ENCODE measurements at regions not wholly inside any gene's neighbourhood (a gene's known extent, or its start where the extent isn't known, plus 50 kb on each side); places are given as distances from the start of the nearest gene placed in this dataset.
"Not testable (repeated sequence)": the region's sequence is repeated elsewhere in the genome, so short reads cannot be mapped to it uniquely, and the experiment has no call there.

- Histone ChIP-seq H3K9me2 (ENCODE audit: low read depth, low read length) (no peaks in the 10 kb centered on the region), H3K9me3 (ENCODE audit: low read length) (no peaks in the 10 kb centered on the region), H3K4me1 (ENCODE audit: insufficient read depth, low read length, severe bottlenecking) (no peaks in the 10 kb centered on the region), H3K27ac (ENCODE audit: low read depth, low read length, poor library complexity, severe bottlenecking) (no peak overlapping the region), H2AFZ (ENCODE audit: low read length) (no peak overlapping the region), H4K20me1 (ENCODE audit: insufficient read depth, low read length) (no peaks in the 10 kb centered on the region), H3K79me2 (ENCODE audit: insufficient read depth, low read length) (no peaks in the 10 kb centered on the region), H3K27me3 (ENCODE audit: insufficient read depth, low read length) (no peaks in the 10 kb centered on the region), H3K4me2 (ENCODE audit: low read length) (no peak overlapping the region), H3K4me3 (ENCODE audit: low read depth, low read length, poor library complexity, severe bottlenecking) (no peak overlapping the region), H3K36me3 (ENCODE audit: insufficient read depth, low read length) (no peaks in the 10 kb centered on the region), H3K9ac (ENCODE audit: low read length) (no peak overlapping the region), H3F3A (ENCODE audit: insufficient read depth, low read length) (no peaks in the 10 kb centered on the region)
- TF ChIP-seq EZH2 (IDR thresholded peaks at IDR 0.05; ENCODE audit: borderline replicate concordance, low read length), result no peak
- TF ChIP-seq, protein P1, sequence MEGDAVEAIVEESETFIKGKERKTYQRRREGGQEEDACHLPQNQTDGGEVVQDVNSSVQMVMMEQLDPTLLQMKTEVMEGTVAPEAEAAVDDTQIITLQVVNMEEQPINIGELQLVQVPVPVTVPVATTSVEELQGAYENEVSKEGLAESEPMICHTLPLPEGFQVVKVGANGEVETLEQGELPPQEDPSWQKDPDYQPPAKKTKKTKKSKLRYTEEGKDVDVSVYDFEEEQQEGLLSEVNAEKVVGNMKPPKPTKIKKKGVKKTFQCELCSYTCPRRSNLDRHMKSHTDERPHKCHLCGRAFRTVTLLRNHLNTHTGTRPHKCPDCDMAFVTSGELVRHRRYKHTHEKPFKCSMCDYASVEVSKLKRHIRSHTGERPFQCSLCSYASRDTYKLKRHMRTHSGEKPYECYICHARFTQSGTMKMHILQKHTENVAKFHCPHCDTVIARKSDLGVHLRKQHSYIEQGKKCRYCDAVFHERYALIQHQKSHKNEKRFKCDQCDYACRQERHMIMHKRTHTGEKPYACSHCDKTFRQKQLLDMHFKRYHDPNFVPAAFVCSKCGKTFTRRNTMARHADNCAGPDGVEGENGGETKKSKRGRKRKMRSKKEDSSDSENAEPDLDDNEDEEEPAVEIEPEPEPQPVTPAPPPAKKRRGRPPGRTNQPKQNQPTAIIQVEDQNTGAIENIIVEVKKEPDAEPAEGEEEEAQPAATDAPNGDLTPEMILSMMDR (IDR thresholded peaks at IDR 0.05; ENCODE audit: low read length), result no peak
These were observed 436.8 kb upstream of the NR5A2 start for GRCh38 chr1:199590708-199591107.

GRCh38 chr1:199591468-199591867 lies 436.0 kb upstream of the NR5A2 start:
- TF ChIP-seq, protein P1 (IDR thresholded peaks at IDR 0.05; ENCODE audit: low read length), result no peak
- no peak for TF ChIP-seq EZH2 (IDR thresholded peaks at IDR 0.05; ENCODE audit: borderline replicate concordance, low read length)
- Histone ChIP-seq H3K27ac (ENCODE audit: low read depth, low read length, poor library complexity, severe bottlenecking) (no peak overlapping the region), H3K4me2 (ENCODE audit: low read length) (no peak overlapping the region), H3K4me3 (ENCODE audit: low read depth, low read length, poor library complexity, severe bottlenecking) (no peak overlapping the region), H3K4me1 (ENCODE audit: insufficient read depth, low read length, severe bottlenecking) (no peaks in the 10 kb centered on the region), H2AFZ (ENCODE audit: low read length) (no peak overlapping the region), H3K9me2 (ENCODE audit: low read depth, low read length) (no peaks in the 10 kb centered on the region), H3K79me2 (ENCODE audit: insufficient read depth, low read length) (no peaks in the 10 kb centered on the region), H3K27me3 (ENCODE audit: insufficient read depth, low read length) (no peaks in the 10 kb centered on the region), H3K36me3 (ENCODE audit: insufficient read depth, low read length) (no peaks in the 10 kb centered on the region), H4K20me1 (ENCODE audit: insufficient read depth, low read length) (no peaks in the 10 kb centered on the region), H3K9ac (ENCODE audit: low read length) (no peak overlapping the region), H3F3A (ENCODE audit: insufficient read depth, low read length) (no peaks in the 10 kb centered on the region), H3K9me3 (ENCODE audit: low read length) (no peaks in the 10 kb centered on the region)

GRCh38 chr1:199593475-199593874 lies 434.0 kb upstream of the NR5A2 start:
- Histone ChIP-seq H2AFZ (ENCODE audit: low read length) (no peak overlapping the region), H3K9me3 (ENCODE audit: low read length) (no peaks in the 10 kb centered on the region), H3K9me2 (ENCODE audit: low read depth, low read length) (no peaks in the 10 kb centered on the region), H3K79me2 (ENCODE audit: insufficient read depth, low read length) (no peaks in the 10 kb centered on the region), H4K20me1 (ENCODE audit: insufficient read depth, low read length) (no peaks in the 10 kb centered on the region), H3F3A (ENCODE audit: insufficient read depth, low read length) (no peaks in the 10 kb centered on the region), H3K4me1 (ENCODE audit: insufficient read depth, low read length, severe bottlenecking) (no peaks in the 10 kb centered on the region), H3K4me3 (ENCODE audit: low read depth, low read length, poor library complexity, severe bottlenecking) (no peak overlapping the region), H3K9ac (ENCODE audit: low read length) (no peak overlapping the region), H3K4me2 (ENCODE audit: low read length) (no peak overlapping the region), H3K27me3 (ENCODE audit: insufficient read depth, low read length) (no peaks in the 10 kb centered on the region), H3K36me3 (ENCODE audit: insufficient read depth, low read length) (no peaks in the 10 kb centered on the region), H3K27ac (ENCODE audit: low read depth, low read length, poor library complexity, severe bottlenecking) (no peak overlapping the region)
- no peak for TF ChIP-seq EZH2 (IDR thresholded peaks at IDR 0.05; ENCODE audit: borderline replicate concordance, low read length)
- TF ChIP-seq, protein P1 (IDR thresholded peaks at IDR 0.05; ENCODE audit: low read length), result no peak

DNA sequence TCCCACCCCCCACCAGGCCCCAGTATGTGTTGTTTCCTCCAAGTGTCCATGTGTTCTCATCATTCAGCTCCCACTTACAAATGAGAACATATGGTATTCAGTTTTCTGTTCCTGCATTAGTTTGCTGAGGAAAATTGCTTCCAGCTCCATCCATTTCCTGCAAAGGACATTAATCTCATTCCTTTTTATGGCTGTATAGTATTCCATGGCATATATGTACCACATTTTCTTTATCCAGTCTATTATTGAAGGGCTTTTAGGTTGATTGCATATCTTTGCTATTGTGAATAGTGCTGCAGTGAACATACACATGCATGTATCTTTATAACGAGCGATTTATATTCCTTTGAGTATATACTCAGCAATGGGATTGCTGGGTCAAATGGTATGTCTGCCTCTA lies 431.1 kb upstream of the NR5A2 start:
- not testable (repeated sequence) for H4K20me1 ChIP-seq (ENCODE audit: insufficient read depth, low read length); H3K9ac ChIP-seq (ENCODE audit: low read length); H2AFZ ChIP-seq (ENCODE audit: low read length); H3K79me2 ChIP-seq (ENCODE audit: insufficient read depth, low read length); H3K4me3 ChIP-seq (ENCODE audit: low read depth, low read length, poor library complexity, severe bottlenecking); H3K4me2 ChIP-seq (ENCODE audit: low read length); H3K27me3 ChIP-seq (ENCODE audit: insufficient read depth, low read length); H3K36me3 ChIP-seq (ENCODE audit: insufficient read depth, low read length); H3K4me1 ChIP-seq (ENCODE audit: insufficient read depth, low read length, severe bottlenecking); H3F3A ChIP-seq (ENCODE audit: insufficient read depth, low read length); H3K9me2 ChIP-seq (ENCODE audit: low read depth, low read length); H3K27ac ChIP-seq (ENCODE audit: low read depth, low read length, poor library complexity, severe bottlenecking); H3K9me3 ChIP-seq (ENCODE audit: low read length)

Data from OCI-LY1 (cell line).